GM20000 (cell line): ENCODE measurements at regions not wholly inside any gene's neighbourhood (a gene's known extent, or its start where the extent isn't known, plus 50 kb on each side); places are given as distances from the start of the nearest gene placed in this dataset.

Experiments used
- DNase-seq: peaks from one replicate; pipeline ENCODE4 v3.0.0; 2012; ENCODE audit warnings: low spot score
- TF ChIP-seq, protein P1 (sequence below): IDR thresholded peaks from 2 replicates; pipeline ENCODE4 v1.5.1; 2012; ENCODE audit warnings: mild to moderate bottlenecking, control low read depth; ENCODE audit errors: extremely low read depth, missing control alignments

GRCh38 chr5:40402007-40402364, 277.7 kb upstream of the PTGER4 start:
- DNase-seq, result no peak
- TF ChIP-seq, protein P1, sequence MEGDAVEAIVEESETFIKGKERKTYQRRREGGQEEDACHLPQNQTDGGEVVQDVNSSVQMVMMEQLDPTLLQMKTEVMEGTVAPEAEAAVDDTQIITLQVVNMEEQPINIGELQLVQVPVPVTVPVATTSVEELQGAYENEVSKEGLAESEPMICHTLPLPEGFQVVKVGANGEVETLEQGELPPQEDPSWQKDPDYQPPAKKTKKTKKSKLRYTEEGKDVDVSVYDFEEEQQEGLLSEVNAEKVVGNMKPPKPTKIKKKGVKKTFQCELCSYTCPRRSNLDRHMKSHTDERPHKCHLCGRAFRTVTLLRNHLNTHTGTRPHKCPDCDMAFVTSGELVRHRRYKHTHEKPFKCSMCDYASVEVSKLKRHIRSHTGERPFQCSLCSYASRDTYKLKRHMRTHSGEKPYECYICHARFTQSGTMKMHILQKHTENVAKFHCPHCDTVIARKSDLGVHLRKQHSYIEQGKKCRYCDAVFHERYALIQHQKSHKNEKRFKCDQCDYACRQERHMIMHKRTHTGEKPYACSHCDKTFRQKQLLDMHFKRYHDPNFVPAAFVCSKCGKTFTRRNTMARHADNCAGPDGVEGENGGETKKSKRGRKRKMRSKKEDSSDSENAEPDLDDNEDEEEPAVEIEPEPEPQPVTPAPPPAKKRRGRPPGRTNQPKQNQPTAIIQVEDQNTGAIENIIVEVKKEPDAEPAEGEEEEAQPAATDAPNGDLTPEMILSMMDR, result no peak

- no peak for DNase-seq
These were observed 278.3 kb upstream of the PTGER4 start for GRCh38 chr5:40401284-40402006.

GRCh38 chr5:40400245-40400644, 279.5 kb upstream of the PTGER4 start:
- TF ChIP-seq, protein P1, result no peak
- DNase-seq, result no peak

More at GRCh38 chr5:40401284-40402006, 278.3 kb upstream of the PTGER4 start:
- TF ChIP-seq, protein P1, result no peak

DNA sequence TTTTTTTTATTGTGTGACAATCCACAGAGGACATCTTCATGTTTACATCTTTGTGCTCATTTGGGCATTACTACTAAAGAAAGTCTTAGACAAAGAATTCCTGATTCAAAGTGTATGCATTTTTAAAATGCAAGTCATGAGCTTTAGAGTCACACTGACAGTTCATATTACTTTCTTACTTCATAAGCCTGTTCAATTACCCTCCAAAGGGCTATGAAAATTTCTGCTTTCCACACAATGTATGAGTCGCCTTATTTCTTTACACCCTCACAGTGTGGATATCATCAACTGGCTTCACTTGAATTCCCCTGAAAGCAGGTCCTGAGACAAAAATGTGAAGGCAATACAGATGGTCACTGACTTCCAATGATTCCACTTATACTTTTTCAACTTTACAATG, 280.4 kb upstream of the PTGER4 start:
- no peak for DNase-seq
- TF ChIP-seq, protein P1, result no peak

GRCh38 chr5:40397976-40398375, 281.7 kb upstream of the PTGER4 start:
- TF ChIP-seq, protein P1, result no peak

DNA sequence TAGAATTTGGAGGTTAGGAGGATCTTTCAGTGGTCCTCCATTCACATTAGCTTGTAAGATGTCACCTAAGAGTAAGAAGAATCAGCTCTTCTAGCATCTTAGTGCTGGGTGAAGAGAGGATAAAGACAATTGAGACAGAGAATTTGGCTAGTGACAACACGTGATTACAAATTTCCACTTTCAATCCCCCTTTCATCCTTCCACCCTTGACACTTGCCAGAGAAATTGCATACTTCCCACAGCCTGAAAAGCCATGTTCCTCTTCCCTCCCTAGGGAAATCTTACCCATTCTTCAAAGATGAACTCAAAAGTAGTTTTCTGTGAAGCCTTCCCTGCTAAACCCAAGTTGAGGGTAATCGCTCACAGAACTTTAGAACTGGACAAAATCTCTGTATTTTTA, 282.6 kb upstream of the PTGER4 start:
- TF ChIP-seq, protein P1, result no peak
- no peak for DNase-seq

More at GRCh38 chr5:40397976-40398375, 281.7 kb upstream of the PTGER4 start:
- no peak for DNase-seq

DNA sequence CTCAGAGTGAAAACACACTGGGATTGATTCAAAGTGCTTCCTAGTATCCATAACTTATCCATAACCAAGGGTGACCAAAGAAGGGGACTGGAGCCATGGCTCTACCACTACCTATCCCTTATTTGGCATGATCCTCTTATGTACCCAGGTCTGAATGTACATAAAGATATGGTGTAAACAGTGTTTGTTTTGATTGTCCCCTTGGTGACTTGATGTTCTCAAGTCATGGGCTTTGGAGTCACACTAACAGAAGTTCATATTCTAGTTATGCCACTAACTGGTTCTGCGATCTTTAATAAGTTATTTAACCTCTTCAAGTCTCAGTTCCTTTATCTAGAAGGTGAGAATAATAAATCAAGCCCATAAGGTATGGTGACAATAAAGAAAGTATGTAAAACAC, 283.4 kb upstream of the PTGER4 start:
- DNase-seq, result no peak
- TF ChIP-seq, protein P1, result no peak
